AG08395 (cell line): ENCODE measurements at regions not wholly inside any gene's neighbourhood (a gene's known extent, or its start where the extent isn't known, plus 50 kb on each side); places are given as distances from the start of the nearest gene placed in this dataset.

ENCODE experiments used
- DNase-seq: peaks from one replicate; pipeline ENCODE4 v3.0.0; 2012; ENCODE audit warnings: mixed read lengths, low spot score

DNA sequence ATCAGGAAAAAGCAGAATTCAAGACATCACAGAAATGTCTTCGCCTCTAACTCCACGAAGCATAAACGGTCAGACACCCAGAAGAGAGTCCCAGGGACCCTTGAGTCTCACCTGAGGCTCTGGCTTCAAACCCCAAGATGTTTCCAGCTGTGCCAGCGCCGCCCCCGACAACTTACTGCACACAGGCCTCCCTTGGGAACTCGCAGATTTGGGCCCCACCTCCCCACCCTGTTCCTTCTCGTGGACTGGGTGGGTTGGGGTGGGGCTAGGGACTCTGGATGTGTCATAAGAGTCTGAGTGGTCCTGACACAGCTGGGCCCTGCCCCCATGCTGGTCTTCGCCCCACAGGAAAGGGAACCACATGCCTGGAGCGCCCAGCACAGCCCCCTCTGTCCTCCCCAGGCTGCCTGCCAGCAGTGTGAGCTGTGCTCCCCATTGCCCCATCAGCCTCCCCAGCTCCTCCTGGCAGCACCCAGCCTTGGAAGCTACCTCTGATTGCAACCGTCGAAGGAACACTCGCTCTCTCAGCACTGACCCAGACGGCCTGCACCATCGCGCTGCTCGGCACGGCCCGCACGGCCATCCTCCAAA is 147.5 kb downstream of the CRYBB2 start:
- no peak for DNase-seq

DNA sequence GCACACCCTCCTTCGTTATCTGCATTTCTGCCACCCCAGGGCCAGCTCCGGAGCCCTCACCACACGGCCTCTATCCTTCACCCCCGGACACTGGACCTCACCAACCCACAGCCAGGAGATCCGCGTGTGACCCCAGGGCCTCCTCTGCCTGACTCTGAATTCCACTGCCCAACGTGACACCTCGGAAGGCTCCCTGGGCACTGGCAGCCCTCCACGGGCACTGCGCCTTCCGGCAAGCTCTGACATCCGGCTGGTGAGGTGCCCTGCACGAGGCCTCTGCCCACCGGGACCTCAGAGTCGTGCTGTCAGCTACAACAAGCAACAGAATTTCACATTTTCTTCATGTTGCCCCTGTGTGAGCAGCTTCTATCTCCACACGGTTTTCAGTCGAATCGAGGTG is 148.3 kb downstream of the CRYBB2 start:
- DNase-seq = no peak

DNA sequence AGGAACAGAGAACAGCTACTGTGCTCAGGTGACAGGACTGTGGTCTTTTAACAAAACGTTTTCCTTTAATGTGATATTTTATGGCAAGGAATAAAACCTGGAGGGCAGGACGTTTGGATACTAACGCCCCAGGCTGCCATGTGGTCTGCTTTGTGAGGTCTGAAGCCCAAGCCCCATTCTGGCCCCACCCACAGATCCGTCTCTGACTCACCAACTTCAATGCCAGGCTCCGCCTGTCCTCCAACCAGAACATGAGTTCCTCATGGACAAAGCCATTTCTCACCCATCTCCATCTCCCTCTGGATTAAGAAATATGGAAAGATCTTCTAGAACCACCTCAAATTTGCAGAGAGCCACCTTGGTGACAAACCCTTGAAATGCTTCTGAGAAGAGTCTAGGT is 148.8 kb downstream of the CRYBB2 start:
- peak; percentile 89 for DNase-seq

DNA sequence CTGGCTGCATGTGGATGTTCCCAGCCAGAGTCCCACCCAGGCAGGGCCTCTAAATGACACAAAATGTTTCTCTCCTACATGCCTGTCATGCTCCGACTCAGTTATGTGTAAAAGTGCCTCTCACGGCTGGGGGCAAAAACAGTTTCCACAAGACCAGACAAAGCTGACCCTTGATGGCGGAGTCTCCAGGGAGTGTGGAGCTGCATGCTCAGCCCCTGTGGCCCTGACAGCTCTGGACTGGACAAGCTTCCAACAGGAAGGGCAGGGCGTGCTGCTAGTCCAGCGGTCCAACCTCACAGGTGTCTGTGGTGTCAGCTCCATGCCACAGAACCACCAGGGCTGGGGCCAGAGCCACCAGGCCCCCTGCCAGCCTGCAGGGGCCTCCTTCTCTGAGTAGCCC is 149.6 kb downstream of the CRYBB2 start:
- no peak for DNase-seq

DNA sequence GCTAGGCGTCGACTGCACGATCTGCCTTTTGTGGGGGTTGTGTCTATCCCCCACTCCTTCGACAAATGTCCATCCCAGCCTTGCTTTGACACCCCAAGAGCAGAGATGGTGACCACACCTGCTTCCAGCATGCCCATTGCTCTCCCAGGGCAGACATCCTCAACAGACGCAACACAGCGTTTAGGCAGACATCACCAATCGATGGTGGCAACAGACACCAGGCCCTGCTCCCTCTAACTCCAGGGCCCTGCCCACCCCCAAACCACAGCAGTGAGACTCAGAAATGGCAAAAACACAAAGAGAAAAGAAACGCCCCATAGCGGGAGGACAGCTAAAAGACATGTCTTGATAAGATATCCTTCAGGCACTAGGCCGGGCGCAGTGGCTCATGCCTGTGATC is 150.9 kb downstream of the CRYBB2 start:
- no peak for DNase-seq

DNA sequence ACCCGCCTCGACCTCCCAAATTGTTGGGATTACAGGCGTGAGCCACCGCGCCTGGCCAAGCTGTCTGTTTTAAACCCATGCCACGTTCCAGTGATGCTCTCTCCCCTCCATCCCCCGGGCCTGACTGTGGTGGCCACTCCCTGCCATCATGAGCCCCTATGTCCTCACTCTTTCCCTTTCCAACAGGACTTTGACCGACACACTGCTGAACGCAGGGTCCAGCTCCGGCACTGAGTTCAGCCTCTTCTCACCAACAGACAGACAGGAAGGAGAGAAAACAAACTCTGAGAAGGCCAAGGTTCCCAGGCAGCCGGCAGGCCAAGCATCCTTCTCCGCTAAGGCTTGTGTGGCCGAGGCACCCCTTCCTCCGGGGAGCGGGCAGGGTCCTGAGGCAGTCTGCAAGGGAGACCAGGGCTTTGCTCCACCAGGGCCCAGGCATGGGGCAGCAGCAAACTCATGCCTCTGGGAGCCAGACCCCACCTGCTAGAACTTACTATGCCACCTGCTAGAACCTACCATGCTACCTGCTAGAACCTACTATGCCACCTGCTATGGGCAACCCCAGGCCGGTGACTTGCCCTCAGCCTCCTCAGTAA is 152.7 kb downstream of the CRYBB2 start:
- no peak for DNase-seq

DNA sequence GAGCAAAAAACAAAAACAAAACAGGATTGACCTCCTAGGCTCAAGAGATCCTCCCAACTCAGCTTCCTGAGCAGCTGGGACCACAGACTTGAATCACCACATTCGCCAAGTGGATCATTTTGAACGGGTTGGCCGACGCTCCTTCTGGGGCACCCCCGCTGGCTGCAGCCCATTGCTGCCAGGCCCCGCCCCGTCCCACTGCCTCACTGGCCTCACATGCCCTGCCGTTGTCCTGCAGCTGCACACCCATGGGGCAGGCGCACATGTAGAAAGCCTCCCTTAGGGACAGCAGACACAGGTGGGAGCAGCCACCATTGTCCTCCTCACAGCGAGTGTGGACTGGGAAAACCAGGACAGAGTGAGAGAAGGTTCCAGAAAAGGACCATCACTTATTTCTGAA is 154.5 kb downstream of the CRYBB2 start:
- DNase-seq = no peak

DNA sequence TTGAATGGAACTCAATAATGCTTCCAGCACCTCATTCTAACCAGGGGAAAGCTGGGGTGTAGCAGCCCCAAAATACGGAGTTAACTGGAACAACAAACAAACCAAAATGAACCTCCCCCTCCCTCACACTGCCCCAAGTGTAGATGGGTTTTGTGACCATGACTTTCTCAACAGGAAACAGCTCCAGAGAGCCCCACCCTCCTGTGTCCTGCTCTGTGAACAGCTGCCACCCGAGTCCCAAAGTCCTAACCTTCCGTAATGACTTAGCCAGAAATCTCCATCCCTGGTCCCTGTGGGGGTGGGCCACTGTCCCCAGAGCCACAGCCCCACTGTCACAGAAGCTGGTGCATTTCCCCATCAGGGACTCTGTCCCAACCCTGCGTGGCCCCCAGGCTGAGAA is 155.4 kb downstream of the CRYBB2 start:
- no peak for DNase-seq

DNA sequence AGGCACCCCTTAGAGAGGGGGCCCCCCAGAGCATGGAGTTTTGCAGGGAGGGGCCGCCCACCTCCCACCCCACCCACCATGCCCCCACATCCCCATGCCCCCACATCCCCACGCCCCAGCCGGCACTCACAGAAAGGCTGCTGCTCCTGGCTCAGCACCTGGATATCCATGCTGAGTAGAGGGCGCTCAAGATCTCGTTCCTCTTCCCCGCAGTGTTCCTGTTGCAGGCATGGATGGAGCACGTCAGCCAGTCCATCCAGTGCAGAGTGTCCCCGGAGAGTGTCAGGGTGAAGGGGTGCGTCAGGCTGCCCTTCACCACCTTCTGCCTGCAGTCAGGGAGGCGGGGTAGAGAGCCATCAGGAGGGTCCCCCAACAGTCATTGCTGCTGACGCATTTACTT is 156.2 kb downstream of the CRYBB2 start:
- no peak for DNase-seq

DNA sequence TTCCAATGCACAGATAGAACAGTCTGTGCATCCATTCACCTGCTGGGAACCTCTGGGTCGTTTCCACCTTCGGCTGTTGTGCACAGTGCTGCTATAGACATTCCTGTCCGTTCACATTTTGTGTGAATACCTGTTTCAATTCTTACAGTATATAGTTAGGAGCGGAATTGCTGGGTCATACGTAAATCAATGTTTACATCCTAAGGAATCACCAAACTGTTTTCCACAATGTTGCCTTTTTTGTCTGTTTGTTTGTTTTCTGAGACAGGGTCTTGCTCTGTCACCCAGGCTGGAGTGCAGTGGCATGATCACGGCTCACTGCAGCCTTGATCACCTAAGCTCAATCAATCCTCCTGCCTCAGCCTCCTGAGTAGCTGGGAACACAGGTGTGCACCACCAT is 158.3 kb downstream of the CRYBB2 start:
- DNase-seq = no peak

DNA sequence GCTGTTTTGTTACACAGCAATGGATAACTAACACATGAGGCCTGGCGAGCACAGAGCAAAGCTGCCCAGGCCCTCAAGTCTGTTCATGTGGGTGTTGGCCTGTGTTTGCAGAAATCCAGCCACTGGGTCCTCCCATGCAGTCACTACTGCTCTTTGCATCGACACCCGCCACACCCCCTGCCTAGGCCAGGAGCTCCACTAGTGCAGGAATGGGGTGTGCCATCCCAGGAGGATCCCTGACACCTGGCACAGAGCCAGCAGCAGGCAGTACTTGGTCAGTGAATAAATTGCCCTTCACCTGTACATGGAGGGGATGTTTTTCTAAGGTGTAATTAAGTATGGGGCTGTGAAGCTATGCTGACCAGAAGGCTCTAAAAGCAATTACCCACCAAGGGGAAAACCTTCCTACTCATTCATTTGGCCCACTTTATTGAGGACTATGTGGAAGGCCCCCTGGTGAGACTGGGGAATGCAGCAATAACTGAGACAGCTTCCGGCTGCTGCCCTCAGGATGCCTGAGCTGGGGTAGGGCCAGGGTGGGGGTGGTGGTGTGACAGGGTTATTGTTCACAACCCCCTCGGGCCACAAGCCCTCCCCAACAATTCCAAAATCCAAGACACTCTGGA is 160.8 kb downstream of the CRYBB2 start:
- DNase-seq = no peak

DNA sequence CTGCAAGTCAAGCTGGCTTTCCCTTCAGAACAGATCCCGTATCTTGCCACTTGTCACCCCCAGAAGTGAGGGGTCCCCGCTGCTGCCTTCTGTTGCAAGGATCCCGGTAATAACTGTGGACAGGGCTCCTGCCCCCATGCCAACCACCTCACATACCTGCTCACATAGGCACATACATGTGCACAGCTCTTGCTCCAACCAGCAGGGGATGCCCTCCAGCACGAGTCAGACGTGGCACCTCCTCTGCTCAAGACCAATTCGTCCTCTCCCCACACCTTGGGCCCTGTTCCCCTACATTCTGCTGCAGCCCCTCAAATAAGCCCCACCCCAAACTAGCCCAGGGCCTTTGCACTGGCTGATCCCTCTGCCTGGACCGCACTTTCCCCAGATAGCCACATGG is 163.3 kb downstream of the CRYBB2 start:
- DNase-seq = no peak

DNA sequence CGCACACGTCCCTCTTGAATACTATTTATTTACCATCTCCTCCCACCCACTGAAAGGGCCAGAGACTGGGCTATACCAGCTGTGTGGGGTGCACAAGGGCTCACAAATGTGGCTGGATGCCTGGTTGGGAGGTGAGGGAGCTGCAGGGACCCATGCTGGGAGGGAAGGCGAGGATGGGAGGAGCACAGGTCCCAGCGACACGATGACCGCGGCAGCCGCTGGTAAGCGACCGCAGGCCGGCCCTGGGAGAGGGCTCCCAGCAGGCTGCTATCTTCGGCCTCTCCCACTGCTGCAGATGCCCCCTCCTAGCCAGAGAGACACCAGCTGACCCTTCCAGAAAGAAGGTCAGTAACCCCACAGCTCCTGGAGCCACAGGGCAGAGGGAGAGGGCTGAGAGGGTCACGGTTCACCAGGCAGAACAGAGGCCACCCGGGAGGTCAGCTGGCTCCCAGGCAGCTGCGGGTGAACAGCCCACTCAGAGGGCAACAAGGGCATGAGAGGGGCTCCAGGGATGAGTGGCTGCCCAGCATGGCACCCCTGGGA is 163.9 kb downstream of the CRYBB2 start:
- DNase-seq = no peak

DNA sequence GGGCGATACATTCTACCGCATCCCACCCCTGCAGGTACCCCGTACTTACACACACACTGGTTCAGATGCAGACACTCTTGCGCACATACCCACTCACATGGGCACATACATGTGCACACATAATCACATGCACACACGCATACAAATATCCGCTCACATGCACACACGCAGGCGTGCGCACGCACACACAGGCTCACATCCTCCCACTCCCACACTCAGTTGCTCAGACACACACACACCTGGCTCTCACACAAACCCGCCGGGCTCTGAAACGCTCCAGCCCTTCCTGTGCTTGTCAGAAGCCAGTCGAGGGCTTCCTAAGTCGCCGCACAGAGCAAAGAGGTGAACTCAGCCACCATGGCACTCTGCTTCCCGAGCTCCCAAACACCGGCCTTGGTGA is 164.5 kb downstream of the CRYBB2 start:
- no peak for DNase-seq

DNA sequence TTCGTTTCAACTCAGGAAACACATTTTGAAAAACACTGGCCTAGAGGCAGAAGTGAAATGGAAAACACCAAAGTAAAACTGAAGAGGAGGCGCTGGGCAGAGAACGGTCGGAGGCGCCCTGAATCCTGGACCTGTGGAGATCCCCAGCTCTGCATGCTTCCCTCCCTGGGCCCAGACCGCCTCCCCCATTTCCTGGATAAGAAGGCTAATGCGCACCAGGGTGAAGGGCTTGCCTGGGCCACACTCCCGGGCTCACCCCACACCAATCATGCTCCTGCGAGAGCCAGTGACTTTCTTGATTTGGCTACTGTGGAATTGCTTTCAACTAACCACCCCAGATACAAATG is 167.1 kb downstream of the CRYBB2 start:
- no peak for DNase-seq

DNA sequence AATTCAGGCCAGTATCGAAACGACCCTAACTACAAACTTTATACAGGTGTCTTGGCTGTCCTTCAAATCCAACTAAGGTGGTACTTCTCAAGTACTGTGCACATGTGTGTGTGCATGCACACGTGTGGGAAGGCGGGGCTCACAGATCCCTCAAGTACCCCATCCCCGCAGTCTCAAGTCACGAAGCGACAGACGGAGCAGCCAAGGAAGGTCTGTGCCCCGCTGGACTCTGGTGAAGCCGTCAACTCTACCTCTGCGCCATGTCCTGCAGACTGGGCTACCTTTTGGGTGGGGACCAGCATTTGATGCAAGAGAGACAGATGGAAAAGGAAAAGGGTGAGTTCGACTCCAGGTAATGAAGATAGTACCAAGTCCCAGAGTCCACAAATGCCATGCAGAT is 169.0 kb downstream of the CRYBB2 start:
- no peak for DNase-seq

DNA sequence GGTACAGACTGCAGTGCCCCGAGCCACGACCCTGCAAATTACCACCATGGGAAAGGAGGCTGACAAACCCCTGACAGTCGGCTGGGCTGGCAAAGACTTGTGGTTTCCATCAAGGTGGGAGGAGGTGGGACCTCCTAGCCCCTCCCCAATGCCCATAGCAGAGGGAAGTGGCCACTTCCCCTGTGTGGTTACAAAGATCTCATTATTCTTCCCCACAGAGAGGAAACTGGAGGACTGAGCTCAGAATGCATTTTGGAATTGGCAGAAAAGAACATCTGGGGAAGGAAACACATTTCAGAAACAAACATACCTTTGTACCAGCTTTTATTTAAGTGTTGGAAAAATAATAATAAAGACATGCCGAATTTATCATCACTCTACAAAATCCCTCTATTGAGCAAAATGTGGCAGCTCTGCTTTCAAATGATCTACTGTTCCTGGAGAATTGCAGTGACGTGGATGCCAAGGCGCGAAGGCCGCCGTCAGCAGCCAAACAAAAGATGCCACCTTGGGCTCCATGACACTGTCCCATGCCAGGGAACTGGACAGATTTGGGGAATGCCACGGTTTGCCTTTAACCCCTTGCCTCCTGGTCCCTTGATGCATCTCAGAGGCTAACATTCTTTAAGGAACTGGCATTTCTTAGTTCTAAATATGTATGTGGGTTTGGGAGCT is 169.6 kb downstream of the CRYBB2 start:
- DNase-seq = no peak

DNA sequence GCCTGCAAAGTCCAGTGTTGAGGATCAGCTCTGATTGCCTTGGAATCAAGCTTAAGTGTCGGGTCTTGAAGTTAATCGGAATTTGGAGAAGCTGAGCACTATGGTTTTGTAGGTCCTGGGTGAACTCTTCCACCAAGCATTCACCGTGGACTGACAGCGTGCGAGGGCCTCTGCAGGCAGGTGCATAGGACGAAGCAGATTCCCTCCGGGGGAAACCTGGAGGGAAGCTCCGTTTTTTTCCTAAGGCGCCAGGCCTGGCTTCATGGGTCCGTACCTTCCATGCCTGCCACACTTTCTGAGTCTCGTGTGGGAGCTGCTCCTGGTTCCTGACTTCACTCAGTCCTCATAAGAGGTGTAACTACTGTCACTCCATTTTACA is 170.1 kb downstream of the CRYBB2 start:
- no peak for DNase-seq

DNA sequence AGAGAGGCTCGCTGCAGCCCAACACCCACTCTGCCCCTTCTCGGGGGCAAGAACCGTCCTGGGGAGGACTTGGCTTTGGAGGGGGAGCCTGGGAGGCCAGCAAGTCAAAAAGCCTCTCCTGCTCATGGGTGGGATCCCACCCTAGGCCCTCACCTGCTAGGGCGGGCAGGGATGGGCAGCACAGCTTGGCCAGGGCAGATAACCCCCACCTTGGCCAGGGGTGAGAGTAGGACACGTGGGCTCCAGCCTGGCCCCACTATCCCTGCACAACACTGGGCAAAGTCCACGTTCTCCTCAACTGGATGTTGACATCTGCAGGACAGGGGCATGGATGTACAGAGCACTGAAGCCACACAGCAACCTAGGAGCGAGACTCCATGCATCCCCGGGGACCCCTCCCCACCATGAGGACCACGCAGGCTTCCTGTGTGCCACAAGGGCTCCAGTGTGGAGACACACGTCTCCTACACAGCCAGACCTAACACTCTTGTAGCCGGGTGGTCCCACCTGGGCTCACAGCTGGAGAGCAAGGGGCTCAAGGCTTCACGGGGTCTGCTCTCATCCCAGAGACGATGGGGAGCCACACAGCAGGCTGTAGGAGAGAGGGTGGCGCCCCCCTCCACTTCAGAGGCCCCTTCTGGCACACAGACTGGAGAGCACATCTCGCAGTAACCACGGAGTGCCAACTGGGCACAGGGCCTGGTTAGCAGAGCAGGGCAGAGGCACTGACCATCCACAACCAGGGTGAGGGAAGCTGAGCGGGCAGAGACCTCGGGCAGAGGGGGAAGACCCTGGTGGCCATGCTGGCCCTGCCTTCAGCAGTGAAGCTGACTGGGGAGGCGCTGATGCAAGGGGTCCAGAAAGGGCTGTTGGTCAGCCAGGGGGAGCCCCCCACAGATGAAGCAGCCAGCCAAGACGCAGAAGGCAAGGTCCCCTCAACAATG is 171.1 kb downstream of the CRYBB2 start:
- no peak for DNase-seq

DNA sequence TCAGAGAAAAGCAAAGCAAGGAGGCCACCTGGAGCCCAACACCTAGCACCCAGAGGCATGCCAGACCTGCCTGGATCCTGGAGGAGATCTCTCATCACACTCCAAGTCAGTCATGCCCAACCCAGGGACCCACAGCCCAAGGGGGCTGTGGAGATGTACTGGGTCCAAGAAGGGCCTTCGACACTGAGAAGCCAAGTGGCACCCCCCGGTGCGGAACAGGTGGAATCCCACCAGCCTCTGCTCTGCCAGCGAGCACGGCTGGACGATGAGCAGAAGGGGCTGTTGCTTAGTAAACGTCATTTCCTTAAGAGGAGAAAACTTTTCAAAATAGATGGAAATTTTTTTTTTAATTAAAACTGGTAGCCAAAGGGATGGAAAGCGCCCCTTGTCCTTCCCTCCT is 171.9 kb upstream of the GRK3 start:
- no peak for DNase-seq

DNA sequence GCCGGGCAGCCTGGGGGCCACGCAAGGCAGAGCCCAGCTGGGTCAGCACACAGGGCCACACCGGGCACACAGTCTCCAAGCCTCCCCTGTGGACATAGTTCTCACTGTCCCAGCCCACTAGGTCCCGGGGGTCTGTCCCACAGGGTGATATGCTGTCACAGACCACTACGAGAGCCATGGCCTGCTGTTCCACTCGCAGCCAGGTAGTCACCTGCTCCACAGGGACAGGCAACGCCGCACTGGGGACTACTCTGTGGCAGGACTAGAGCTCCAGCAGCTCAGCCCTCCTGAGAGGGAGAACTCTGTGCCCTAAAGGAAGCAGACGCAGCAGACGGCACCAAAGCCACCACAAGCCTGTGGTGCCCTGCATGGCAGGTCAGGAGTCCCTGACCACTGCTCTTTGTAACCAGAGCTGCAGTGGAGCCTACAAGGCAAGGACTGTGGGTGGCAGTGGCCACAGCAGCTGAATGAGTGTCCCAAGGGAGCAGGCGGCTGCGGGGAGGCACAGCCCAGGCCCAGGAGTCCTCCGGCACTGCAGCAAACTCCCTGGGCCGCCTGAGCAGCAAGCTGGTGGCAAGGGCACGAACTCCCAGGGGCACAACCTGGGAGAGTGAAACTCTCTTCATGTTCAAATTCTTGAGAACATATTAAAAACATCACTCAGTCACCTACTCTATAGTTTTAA is 171.2 kb upstream of the GRK3 start:
- no peak for DNase-seq

DNA sequence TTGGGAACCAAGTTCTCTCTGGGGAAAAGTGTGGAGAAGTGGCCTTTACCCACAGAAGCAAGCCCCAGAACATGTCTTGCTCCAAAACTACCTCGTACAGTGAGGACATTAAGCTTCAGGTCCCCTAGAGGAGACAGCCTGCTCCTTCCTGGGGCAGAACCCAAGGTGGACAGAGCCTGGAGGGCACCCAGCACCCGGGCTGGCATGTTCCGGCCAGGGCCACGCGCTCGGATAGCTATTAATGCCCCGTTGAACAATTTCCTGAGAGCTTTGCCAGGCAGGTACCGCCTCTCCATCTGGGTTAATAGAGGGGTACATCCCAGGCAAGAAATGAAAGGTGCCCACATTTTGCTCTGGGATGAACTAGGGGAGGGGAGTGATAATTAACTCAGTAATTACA is 169.0 kb upstream of the GRK3 start:
- DNase-seq = no peak
